A204.1 (cell line): ENCODE measurements at regions not wholly inside any gene's neighbourhood (a gene's known extent, or its start where the extent isn't known, plus 50 kb on each side); places are given as distances from the start of the nearest gene placed in this dataset.
"Not testable (repeated sequence)": the region's sequence is repeated elsewhere in the genome, so short reads cannot be mapped to it uniquely, and the experiment has no call there.

ENCODE experiments used
- FAIRE-seq: peaks from 2 replicates; lab custom pipeline; 2012; peaks lifted over from hg19 to GRCh38; lab: Jason Lieb, UNC

- no peak for FAIRE-seq
Observed at GRCh38 chr10:30731963-30732362, 102.4 kb upstream of the LYZL2 start.

GRCh38 chr10:30730306-30730705 is 100.8 kb upstream of the LYZL2 start:
- no peak for FAIRE-seq

GRCh38 chr10:30728766-30729165 is 99.2 kb upstream of the LYZL2 start:
- no peak for FAIRE-seq

GRCh38 chr10:30728127-30728526 is 98.6 kb upstream of the LYZL2 start:
- no peak for FAIRE-seq

- no peak for FAIRE-seq
Observed at GRCh38 chr10:30727524-30727923, 98.0 kb upstream of the LYZL2 start.

GRCh38 chr10:30726783-30727414 is 97.3 kb upstream of the LYZL2 start:
- peak; percentile 95 for FAIRE-seq

GRCh38 chr10:30725661-30726060 is 96.1 kb upstream of the LYZL2 start:
- no peak for FAIRE-seq

GRCh38 chr10:30724296-30724695 is 94.7 kb upstream of the LYZL2 start:
- FAIRE-seq: no peak

GRCh38 chr10:30722956-30723620 is 93.5 kb upstream of the LYZL2 start:
- no peak for FAIRE-seq

- no peak for FAIRE-seq
Observed at GRCh38 chr10:30719832-30720231, 90.3 kb upstream of the LYZL2 start.

GRCh38 chr10:30709700-30710358 is 80.3 kb upstream of the LYZL2 start:
- no peak for FAIRE-seq

GRCh38 chr10:30709229-30709628 is 79.7 kb upstream of the LYZL2 start:
- no peak for FAIRE-seq

GRCh38 chr10:30708234-30708633 is 78.7 kb upstream of the LYZL2 start:
- no peak for FAIRE-seq

GRCh38 chr10:30706189-30706588 is 76.6 kb upstream of the LYZL2 start:
- FAIRE-seq: not testable (repeated sequence)

GRCh38 chr10:30705625-30706149 is 76.1 kb upstream of the LYZL2 start:
- no peak for FAIRE-seq

GRCh38 chr10:30705101-30705624 is 75.6 kb upstream of the LYZL2 start:
- no peak for FAIRE-seq

GRCh38 chr10:30704601-30705100 is 75.1 kb upstream of the LYZL2 start:
- FAIRE-seq: not testable (repeated sequence)

GRCh38 chr10:30704026-30704600 is 74.6 kb upstream of the LYZL2 start:
- FAIRE-seq: no peak

- not testable (repeated sequence) for FAIRE-seq
Observed at GRCh38 chr10:30703446-30703845, 73.9 kb upstream of the LYZL2 start.

GRCh38 chr10:30702860-30703259 is 73.3 kb upstream of the LYZL2 start:
- no peak for FAIRE-seq

GRCh38 chr10:30701451-30702173 is 72.1 kb upstream of the LYZL2 start:
- no peak for FAIRE-seq

GRCh38 chr10:30697806-30698205 is 68.3 kb upstream of the LYZL2 start:
- FAIRE-seq: no peak
